ENCODE measurements at regions not wholly inside any gene's neighbourhood (a gene's known extent, or its start where the extent isn't known, plus 50 kb on each side); places are given as distances from the start of the nearest gene placed in this dataset.

DNA sequence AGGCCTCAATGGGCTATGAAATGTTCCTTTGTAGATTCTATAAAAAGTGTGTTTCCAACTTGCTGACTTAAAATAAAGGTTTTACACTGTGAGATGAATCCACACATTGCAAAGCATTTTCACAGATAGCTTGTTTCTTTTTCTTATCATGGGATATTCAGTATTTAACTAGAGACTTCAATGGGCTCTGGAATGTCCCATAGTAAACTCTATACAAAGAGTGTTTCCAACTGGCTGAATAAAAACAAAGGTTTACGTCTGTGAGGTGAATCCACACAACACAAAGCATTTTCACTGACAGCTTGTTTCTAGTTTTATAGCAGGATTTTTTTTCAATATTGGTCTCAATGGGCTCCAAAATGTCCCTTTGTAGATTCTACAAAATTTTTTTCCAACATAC lies 550.1 kb downstream of the KCNJ18 start:
- no peak for DNase-seq (ENCODE audit: low read depth in 1 of 2, low spot score in 1 of 2)
- Histone ChIP-seq H3K4me2 (no peak overlapping the region), H3K9me3 (peaks cover 7% of the 10 kb centered on the region; the same call in 1 of the 3 replicates), H3K4me3 (no peak overlapping the region), H3K27ac (no peak overlapping the region), H3K4me1 (no peaks in the 10 kb centered on the region)
- no peak for ATAC-seq
- no peak for TF ChIP-seq HOXA7 (CRISPR knock-in tag; IDR thresholded peaks at IDR 0.05)
- TF ChIP-seq CHD4 (IDR thresholded peaks at IDR 0.05; ENCODE audit: borderline replicate concordance): no peak
- TF ChIP-seq MAFK (IDR thresholded peaks at IDR 0.05; ENCODE audit: partially characterized antibody): no peak
- no peak for TF ChIP-seq ZSCAN20 (CRISPR knock-in tag; IDR thresholded peaks at IDR 0.05)
- TF ChIP-seq CHD2 (IDR thresholded peaks at IDR 0.05; ENCODE audit: low read length, partially characterized antibody): no peak
- no peak for TF ChIP-seq BHLHE40 (IDR thresholded peaks at IDR 0.05; ENCODE audit: low read depth, low read length)
- TF ChIP-seq FOSB (CRISPR knock-in tag; IDR thresholded peaks at IDR 0.05): no peak
- no peak for TF ChIP-seq EHMT2 (IDR thresholded peaks at IDR 0.05; ENCODE audit: low read depth)
- no peak for TF ChIP-seq JUN (IDR thresholded peaks at IDR 0.05)
- TF ChIP-seq, protein P1, sequence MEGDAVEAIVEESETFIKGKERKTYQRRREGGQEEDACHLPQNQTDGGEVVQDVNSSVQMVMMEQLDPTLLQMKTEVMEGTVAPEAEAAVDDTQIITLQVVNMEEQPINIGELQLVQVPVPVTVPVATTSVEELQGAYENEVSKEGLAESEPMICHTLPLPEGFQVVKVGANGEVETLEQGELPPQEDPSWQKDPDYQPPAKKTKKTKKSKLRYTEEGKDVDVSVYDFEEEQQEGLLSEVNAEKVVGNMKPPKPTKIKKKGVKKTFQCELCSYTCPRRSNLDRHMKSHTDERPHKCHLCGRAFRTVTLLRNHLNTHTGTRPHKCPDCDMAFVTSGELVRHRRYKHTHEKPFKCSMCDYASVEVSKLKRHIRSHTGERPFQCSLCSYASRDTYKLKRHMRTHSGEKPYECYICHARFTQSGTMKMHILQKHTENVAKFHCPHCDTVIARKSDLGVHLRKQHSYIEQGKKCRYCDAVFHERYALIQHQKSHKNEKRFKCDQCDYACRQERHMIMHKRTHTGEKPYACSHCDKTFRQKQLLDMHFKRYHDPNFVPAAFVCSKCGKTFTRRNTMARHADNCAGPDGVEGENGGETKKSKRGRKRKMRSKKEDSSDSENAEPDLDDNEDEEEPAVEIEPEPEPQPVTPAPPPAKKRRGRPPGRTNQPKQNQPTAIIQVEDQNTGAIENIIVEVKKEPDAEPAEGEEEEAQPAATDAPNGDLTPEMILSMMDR (IDR thresholded peaks at IDR 0.05): no peak
- TF ChIP-seq, protein P2, sequence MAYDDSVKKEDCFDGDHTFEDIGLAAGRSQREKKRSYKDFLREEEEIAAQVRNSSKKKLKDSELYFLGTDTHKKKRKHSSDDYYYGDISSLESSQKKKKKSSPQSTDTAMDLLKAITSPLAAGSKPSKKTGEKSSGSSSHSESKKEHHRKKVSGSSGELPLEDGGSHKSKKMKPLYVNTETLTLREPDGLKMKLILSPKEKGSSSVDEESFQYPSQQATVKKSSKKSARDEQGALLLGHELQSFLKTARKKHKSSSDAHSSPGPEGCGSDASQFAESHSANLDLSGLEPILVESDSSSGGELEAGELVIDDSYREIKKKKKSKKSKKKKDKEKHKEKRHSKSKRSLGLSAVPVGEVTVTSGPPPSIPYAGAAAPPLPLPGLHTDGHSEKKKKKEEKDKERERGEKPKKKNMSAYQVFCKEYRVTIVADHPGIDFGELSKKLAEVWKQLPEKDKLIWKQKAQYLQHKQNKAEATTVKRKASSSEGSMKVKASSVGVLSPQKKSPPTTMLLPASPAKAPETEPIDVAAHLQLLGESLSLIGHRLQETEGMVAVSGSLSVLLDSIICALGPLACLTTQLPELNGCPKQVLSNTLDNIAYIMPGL (CRISPR knock-in tag; IDR thresholded peaks at IDR 0.05; ENCODE audit: borderline replicate concordance): no peak
- TF ChIP-seq POLR2AphosphoS2 (conservative IDR thresholded peaks at IDR 0.05; ENCODE audit: low read length): no peak
- TF ChIP-seq FOXS1 (CRISPR knock-in tag; IDR thresholded peaks at IDR 0.05): no peak
- no peak for TF ChIP-seq RARB (CRISPR knock-in tag; IDR thresholded peaks at IDR 0.05)
- TF ChIP-seq FOSL2 (IDR thresholded peaks at IDR 0.05): no peak
- no peak for TF ChIP-seq FOSL2 (CRISPR knock-in tag; IDR thresholded peaks at IDR 0.05)
- no peak for TF ChIP-seq POLR2A (IDR thresholded peaks at IDR 0.05; ENCODE audit: low read length)
- TF ChIP-seq KDM1A (IDR thresholded peaks at IDR 0.05; ENCODE audit: low read depth): no peak
- TF ChIP-seq, protein P3, sequence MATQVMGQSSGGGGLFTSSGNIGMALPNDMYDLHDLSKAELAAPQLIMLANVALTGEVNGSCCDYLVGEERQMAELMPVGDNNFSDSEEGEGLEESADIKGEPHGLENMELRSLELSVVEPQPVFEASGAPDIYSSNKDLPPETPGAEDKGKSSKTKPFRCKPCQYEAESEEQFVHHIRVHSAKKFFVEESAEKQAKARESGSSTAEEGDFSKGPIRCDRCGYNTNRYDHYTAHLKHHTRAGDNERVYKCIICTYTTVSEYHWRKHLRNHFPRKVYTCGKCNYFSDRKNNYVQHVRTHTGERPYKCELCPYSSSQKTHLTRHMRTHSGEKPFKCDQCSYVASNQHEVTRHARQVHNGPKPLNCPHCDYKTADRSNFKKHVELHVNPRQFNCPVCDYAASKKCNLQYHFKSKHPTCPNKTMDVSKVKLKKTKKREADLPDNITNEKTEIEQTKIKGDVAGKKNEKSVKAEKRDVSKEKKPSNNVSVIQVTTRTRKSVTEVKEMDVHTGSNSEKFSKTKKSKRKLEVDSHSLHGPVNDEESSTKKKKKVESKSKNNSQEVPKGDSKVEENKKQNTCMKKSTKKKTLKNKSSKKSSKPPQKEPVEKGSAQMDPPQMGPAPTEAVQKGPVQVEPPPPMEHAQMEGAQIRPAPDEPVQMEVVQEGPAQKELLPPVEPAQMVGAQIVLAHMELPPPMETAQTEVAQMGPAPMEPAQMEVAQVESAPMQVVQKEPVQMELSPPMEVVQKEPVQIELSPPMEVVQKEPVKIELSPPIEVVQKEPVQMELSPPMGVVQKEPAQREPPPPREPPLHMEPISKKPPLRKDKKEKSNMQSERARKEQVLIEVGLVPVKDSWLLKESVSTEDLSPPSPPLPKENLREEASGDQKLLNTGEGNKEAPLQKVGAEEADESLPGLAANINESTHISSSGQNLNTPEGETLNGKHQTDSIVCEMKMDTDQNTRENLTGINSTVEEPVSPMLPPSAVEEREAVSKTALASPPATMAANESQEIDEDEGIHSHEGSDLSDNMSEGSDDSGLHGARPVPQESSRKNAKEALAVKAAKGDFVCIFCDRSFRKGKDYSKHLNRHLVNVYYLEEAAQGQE (IDR thresholded peaks at IDR 0.05): no peak
- WGBS (ENCODE audit: missing lambda C conversion rate): 31% methylated on average over 1 of the region's 1 CpG
- POLR2A ChIA-PET: no interaction called here
- CTCF ChIA-PET: no interaction called here
- no peak for FAIRE-seq

DNA sequence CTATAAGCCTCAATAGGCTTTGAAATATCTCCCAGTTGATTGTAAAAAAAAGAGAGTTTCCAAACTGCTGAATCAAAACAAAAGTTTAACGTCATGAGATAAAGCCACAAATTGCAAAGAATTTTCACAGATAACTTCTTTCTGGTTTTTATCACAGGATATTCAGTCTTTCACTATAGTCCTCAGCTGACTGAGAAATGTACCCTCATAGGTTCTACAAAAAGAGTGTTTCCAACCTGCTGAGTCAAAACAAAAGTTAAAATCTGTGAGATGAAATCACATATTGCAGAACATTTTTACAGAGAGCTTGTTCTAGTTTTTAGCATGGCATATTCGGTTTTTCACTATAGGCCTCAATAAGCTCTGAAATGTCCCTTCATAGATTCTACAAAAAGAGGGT lies 559.2 kb downstream of the KCNJ18 start:
- H3K27ac ChIP-seq: no peak overlapping the region
- peaks cover 15% of the 10 kb centered on the region; the same call in 2 of the 3 replicates for H3K9me3 ChIP-seq
- CTCF ChIA-PET: no interaction called here
- no peak overlapping the region for H3K4me2 ChIP-seq
- no peak overlapping the region for H3K4me3 ChIP-seq
- TF ChIP-seq ESRRA (IDR thresholded peaks at IDR 0.05; ENCODE audit: borderline replicate concordance, low read length) (no peak), MAZ (IDR thresholded peaks at IDR 0.05; ENCODE audit: borderline replicate concordance, low read depth, low read length) (no peak), RNF2 (IDR thresholded peaks at IDR 0.05; ENCODE audit: borderline replicate concordance, low read depth) (no peak), HEYL (CRISPR knock-in tag; IDR thresholded peaks at IDR 0.05) (no peak), RAD21 (conservative IDR thresholded peaks at IDR 0.05 in 1 of 2, IDR thresholded peaks at IDR 0.05 in 1 of 2) (no peak), ZC3H11A (IDR thresholded peaks at IDR 0.05) (no peak), POLR2A (IDR thresholded peaks at IDR 0.05; ENCODE audit: low read length) (no peak), RCOR1 (IDR thresholded peaks at IDR 0.05; ENCODE audit: low read depth, low read length) (no peak), HOXA7 (CRISPR knock-in tag; IDR thresholded peaks at IDR 0.05) (no peak), HOXB13 (CRISPR knock-in tag; IDR thresholded peaks at IDR 0.05; ENCODE audit: low read depth) (no peak), GATA3 (IDR thresholded peaks at IDR 0.05; ENCODE audit: borderline replicate concordance) (no peak), EHMT2 (IDR thresholded peaks at IDR 0.05; ENCODE audit: low read depth) (no peak)
- POLR2A ChIA-PET: no interaction called here
- no peak for FAIRE-seq
- H3K4me1 ChIP-seq: no peaks in the 10 kb centered on the region
- 13% methylated on average over 2 of the region's 2 CpGs for WGBS (ENCODE audit: missing lambda C conversion rate)
- DNase-seq (ENCODE audit: low read depth in 1 of 2, low spot score in 1 of 2): no peak
- no peak for ATAC-seq
